H1 (cell line): ENCODE measurements at regions not wholly inside any gene's neighbourhood (a gene's known extent, or its start where the extent isn't known, plus 50 kb on each side); places are given as distances from the start of the nearest gene placed in this dataset.

Source experiments
- ATF2 ChIP-seq: IDR thresholded peaks from 2 replicates; pipeline ENCODE4 v1.6.1; 2012; ENCODE audit warnings: low read length, inconsistent platforms
- NRF1 ChIP-seq: IDR thresholded peaks from 2 replicates; pipeline ENCODE4 v1.6.1; 2011; ENCODE audit warnings: mild to moderate bottlenecking, low read depth, low read length, improper control_type of control experiment
- SRF ChIP-seq: IDR thresholded peaks from 2 replicates; pipeline ENCODE4 v1.6.1; 2011; ENCODE audit warnings: mild to moderate bottlenecking, low read depth, low read length, moderate library complexity

- TF ChIP-seq NRF1 (no peak), ATF2 (no peak), SRF (no peak)
These were observed 363.6 kb downstream of the WDR72 start (continued) for GRCh38 chr15:53395871-53396270.
